GM12878 (cell line): ENCODE measurements at regions not wholly inside any gene's neighbourhood (a gene's known extent, or its start where the extent isn't known, plus 50 kb on each side); places are given as distances from the start of the nearest gene placed in this dataset.

Source experiments
- ATAC-seq: fragments of 200-7000 bp; cut with Tn5 transposase; 3 replicates; pipeline ENCODE4 v1.9.1; 2020; ENCODE audit warnings: mild to moderate bottlenecking, moderate library complexity
- BruUV-seq: library from RNA; stranded (reverse); fragments of 400-500 nt; replicated peaks from 2 replicates; lab custom pipeline; 2021; lab: Mats Ljungman, UMichigan
- CTCF ChIA-PET: fragments of 300-600 bp; sonication (Branson Sonifier 250); formaldehyde crosslinking; extraction: SDS; loops from one replicate; lab custom pipeline; 2021; ENCODE audit warnings: inconsistent platforms; lab: Yijun Ruan, JAX
- POLR2A ChIA-PET: fragments of 350-600 bp; formaldehyde crosslinking; extraction: SDS; loops from one replicate; lab custom pipeline; 2021; ENCODE audit warnings: inconsistent platforms; lab: Charles Lee
- RAD21 ChIA-PET: fragments of 300-600 bp; sonication (Branson Sonifier 250); formaldehyde crosslinking; loops from one replicate; lab custom pipeline; 2023; ENCODE audit warnings: antibody characterized with exemption; ENCODE audit not compliant: unreplicated experiment; lab: Charles Lee
- SMC1A ChIA-PET: fragments of 300-600 bp; sonication (Branson Sonifier 250); formaldehyde crosslinking; loops from one replicate; lab custom pipeline; 2023; ENCODE audit not compliant: unreplicated experiment, uncharacterized antibody; lab: Charles Lee
- DNase-seq: peaks from one replicate; pipeline ENCODE4 v3.0.0-alpha.2; 2011; ENCODE audit warnings: low read depth, low spot score
- FAIRE-seq: peaks from 3 replicates; lab custom pipeline; 2011; peaks lifted over from hg19 to GRCh38; lab: Jason Lieb, UNC
- H2AFZ ChIP-seq: 2 replicates; pipeline ENCODE4 v1.6.0; 2011; ENCODE audit warnings: low read depth, low read length, control low read depth; ENCODE audit not compliant: control insufficient read depth
- H3K27ac ChIP-seq: 2 replicates; pipeline ENCODE4 v1.5.1; 2011; ENCODE audit warnings: control low read depth; ENCODE audit not compliant: control insufficient read depth, insufficient read depth
- H3K27me3 ChIP-seq, 2 experiments: replicated peaks in 1 of 2; 2 replicates each; pipeline versions ENCODE4 v1.6.0 to v1.6.1; 2011; ENCODE audit warnings: low read length in 1 of 2; ENCODE audit not compliant: control insufficient read depth in 2 of 2, insufficient read depth in 2 of 2
- H3K36me3 ChIP-seq, 2 experiments: 2 replicates each; pipeline ENCODE4 v1.5.1; 2011; ENCODE audit warnings: low read length in 1 of 2; ENCODE audit not compliant: control insufficient read depth in 2 of 2, insufficient read depth in 2 of 2
- H3K4me1 ChIP-seq: 2 replicates; pipeline ENCODE4 v1.6.1; 2011; ENCODE audit warnings: mild to moderate bottlenecking, low read length, moderate library complexity, mixed read lengths; ENCODE audit not compliant: control insufficient read depth, insufficient read depth
- H3K4me2 ChIP-seq: 2 replicates; pipeline ENCODE4 v1.6.0; 2011; ENCODE audit warnings: control low read depth; ENCODE audit not compliant: control insufficient read depth, insufficient read depth
- H3K4me3 ChIP-seq: fragments of 200-600 bp; sonication (generic); 2 replicates; pipeline ENCODE4 v1.5.1; 2016
- H3K79me2 ChIP-seq: 2 replicates; pipeline ENCODE4 v1.6.0; 2011; ENCODE audit warnings: low read length; ENCODE audit not compliant: control insufficient read depth, insufficient read depth
- H3K9ac ChIP-seq: 2 replicates; pipeline ENCODE4 v1.8.0; 2011; ENCODE audit warnings: low read length, control low read depth, mixed read lengths; ENCODE audit not compliant: control insufficient read depth, insufficient read depth
- H3K9me3 ChIP-seq: replicated peaks from 3 replicates; pipeline ENCODE4 v1.5.1; 2011; ENCODE audit warnings: mild to moderate bottlenecking, low read length; ENCODE audit not compliant: control insufficient read depth, insufficient read depth
- H4K20me1 ChIP-seq: 2 replicates; pipeline ENCODE4 v1.6.0; 2011; ENCODE audit not compliant: control insufficient read depth, insufficient read depth
- BHLHE40 ChIP-seq, 2 experiments: fragments of 450-650 bp in 1 of 2; IDR thresholded peaks; 2 replicates each; pipeline ENCODE4 v1.6.1; 2011 to 2017; ENCODE audit warnings: low read depth in 2 of 2, borderline replicate concordance in 1 of 2, improper control_type of control experiment in 1 of 2, low read length in 1 of 2, mild to moderate bottlenecking in 1 of 2
- CREB1 ChIP-seq: IDR thresholded peaks from 2 replicates; pipeline ENCODE4 v1.6.1; 2012; ENCODE audit warnings: low read depth, mild to moderate bottlenecking, inconsistent platforms
- CUX1 ChIP-seq: IDR thresholded peaks from 2 replicates; pipeline ENCODE4 v1.6.1; 2012; ENCODE audit warnings: improper control_type of control experiment, low read depth, low read length; ENCODE audit not compliant: insufficient replicate concordance
- ESRRA ChIP-seq: IDR thresholded peaks from 2 replicates; pipeline ENCODE4 v1.6.1; 2012; ENCODE audit warnings: mild to moderate bottlenecking, low read length, improper control_type of control experiment
- GATAD2B ChIP-seq: fragments of 450-650 bp; conservative IDR thresholded peaks from 2 replicates; pipeline ENCODE4 v1.6.1; 2017; ENCODE audit warnings: low read depth, mild to moderate bottlenecking, moderate library complexity
- HDAC2 ChIP-seq: fragments of 200-600 bp; sonication (generic); IDR thresholded peaks from 2 replicates; pipeline ENCODE4 v1.6.1; 2017
- NR2F1 ChIP-seq: fragments of 450-650 bp; conservative IDR thresholded peaks from 2 replicates; pipeline ENCODE4 v1.6.1; 2017; ENCODE audit warnings: mild to moderate bottlenecking
- RCOR1 ChIP-seq: conservative IDR thresholded peaks from 2 replicates; pipeline ENCODE4 v1.6.1; 2012; ENCODE audit warnings: low read depth, low read length, improper control_type of control experiment
- YBX1 ChIP-seq: fragments of 450-650 bp; IDR thresholded peaks from 2 replicates; pipeline ENCODE4 v1.6.1; 2016; ENCODE audit warnings: antibody characterized with exemption
- WGBS: methylation state at CpG from one replicate; pipeline ENCODE4 v1.1.6; 2016; ENCODE audit warnings: low lambda C conversion rate; ENCODE audit not compliant: insufficient replicate concordance, insufficient coverage; ENCODE audit errors: missing lambda C conversion rate; 5-methylcytosine and 5-hydroxymethylcytosine counted together
- in situ Hi-C: fragments of 300-500 bp; cut with MboI; formaldehyde crosslinking; loops from 9 replicates; pipeline ENCODE4 v1.14.3; 2018; ENCODE audit warnings: mixed read lengths
- intact Hi-C: fragments of 100-400 bp; cut with micrococcal nuclease; formaldehyde crosslinking; loops from one replicate; pipeline ENCODE4 v1.14.2; 2022; ENCODE audit not compliant: unreplicated experiment
- TF ChIP-seq, protein P1 (sequence below): fragments of 450-650 bp; IDR thresholded peaks from 2 replicates; pipeline ENCODE4 v1.6.1; 2017; ENCODE audit warnings: mild to moderate bottlenecking

GRCh38 chr1:239056940-239057339 lies 329.4 kb upstream of the CHRM3 start:
- no peak for TF ChIP-seq YBX1
- TF ChIP-seq, protein P1, sequence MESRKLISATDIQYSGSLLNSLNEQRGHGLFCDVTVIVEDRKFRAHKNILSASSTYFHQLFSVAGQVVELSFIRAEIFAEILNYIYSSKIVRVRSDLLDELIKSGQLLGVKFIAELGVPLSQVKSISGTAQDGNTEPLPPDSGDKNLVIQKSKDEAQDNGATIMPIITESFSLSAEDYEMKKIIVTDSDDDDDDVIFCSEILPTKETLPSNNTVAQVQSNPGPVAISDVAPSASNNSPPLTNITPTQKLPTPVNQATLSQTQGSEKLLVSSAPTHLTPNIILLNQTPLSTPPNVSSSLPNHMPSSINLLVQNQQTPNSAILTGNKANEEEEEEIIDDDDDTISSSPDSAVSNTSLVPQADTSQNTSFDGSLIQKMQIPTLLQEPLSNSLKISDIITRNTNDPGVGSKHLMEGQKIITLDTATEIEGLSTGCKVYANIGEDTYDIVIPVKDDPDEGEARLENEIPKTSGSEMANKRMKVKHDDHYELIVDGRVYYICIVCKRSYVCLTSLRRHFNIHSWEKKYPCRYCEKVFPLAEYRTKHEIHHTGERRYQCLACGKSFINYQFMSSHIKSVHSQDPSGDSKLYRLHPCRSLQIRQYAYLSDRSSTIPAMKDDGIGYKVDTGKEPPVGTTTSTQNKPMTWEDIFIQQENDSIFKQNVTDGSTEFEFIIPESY, result no peak
- DNase-seq (no peak), ATAC-seq (no peak), FAIRE-seq (no peak)
- no peaks in the 10 kb centered on the region for H3K79me2 ChIP-seq
- no peak overlapping the region for H3K4me3 ChIP-seq
- ChIA-PET RAD21 (no interaction called here), POLR2A (no interaction called here), CTCF (no interaction called here), SMC1A (no interaction called here)
- no peak overlapping the region for H3K27ac ChIP-seq
- H3K36me3 ChIP-seq, result no peaks in the 10 kb centered on the region
- WGBS, result 46% methylated on average over 3 of the region's 3 CpGs
- in situ Hi-C loops (no loop called here), intact Hi-C loops (no loop called here)
- H3K27me3 ChIP-seq, result no peaks in the 10 kb centered on the region
- H3K9me3 ChIP-seq, result no peaks in the 10 kb centered on the region
- BruUV-seq, result no TSS peak
- H3K4me2 ChIP-seq, result no peak overlapping the region
- H4K20me1 ChIP-seq, result no peaks in the 10 kb centered on the region
- H3K4me1 ChIP-seq, result no peaks in the 10 kb centered on the region
- no peak overlapping the region for H3K9ac ChIP-seq
- H2AFZ ChIP-seq, result no peak overlapping the region

DNA sequence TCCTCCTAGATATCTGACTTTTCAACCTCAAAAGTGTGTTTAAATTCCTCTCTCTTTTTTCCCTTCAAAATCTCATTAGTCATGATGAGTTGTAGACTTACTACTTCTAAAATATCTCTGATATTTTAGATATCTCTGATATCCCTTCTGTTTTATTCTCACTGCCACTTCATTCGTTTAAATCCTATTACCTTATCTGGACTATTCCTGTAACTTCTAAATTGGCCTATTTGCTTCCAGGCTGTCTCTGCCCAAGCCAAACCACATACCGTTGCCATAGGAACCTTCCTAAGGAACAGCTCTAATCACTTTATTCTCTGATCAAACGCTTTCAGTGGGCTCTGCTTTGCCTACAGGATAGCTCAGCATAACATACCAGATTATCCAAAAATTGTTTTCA lies 333.1 kb upstream of the CHRM3 start:
- Histone ChIP-seq H3K4me1 (no peaks in the 10 kb centered on the region), H3K27me3 (no peaks in the 10 kb centered on the region), H3K27ac (no peak overlapping the region), H3K4me2 (no peak overlapping the region), H3K36me3 (no peaks in the 10 kb centered on the region), H4K20me1 (no peaks in the 10 kb centered on the region), H2AFZ (no peak overlapping the region), H3K9me3 (no peaks in the 10 kb centered on the region), H3K9ac (no peak overlapping the region), H3K4me3 (no peak overlapping the region), H3K79me2 (no peaks in the 10 kb centered on the region)
- CTCF ChIA-PET, result no interaction called here
- in situ Hi-C loops (no loop called here), intact Hi-C loops (no loop called here)
- SMC1A ChIA-PET, result interaction anchor here (1.2 kb wide), 1 partner anchor 15 kb away, joined by 3 read pairs; no protein-coding TSS in a partner anchor
- RAD21 ChIA-PET, result no interaction called here
- DNase-seq (no peak), ATAC-seq (no peak), FAIRE-seq (no peak)
- BruUV-seq, result no TSS peak
- WGBS, result 0% methylated on average over 3 of the region's 3 CpGs
- POLR2A ChIA-PET, result no interaction called here
- TF ChIP-seq BHLHE40 (IDR thresholded peaks at IDR 0.05; ENCODE audit: borderline replicate concordance in 1 of 2, low read depth in 2 of 2, low read length in 1 of 2) (no peak), ESRRA (no peak), HDAC2 (no peak), CUX1 (no peak), CREB1 (no peak), GATAD2B (no peak), RCOR1 (no peak), NR2F1 (no peak)
